ENCODE measurements at regions not wholly inside any gene's neighbourhood (a gene's known extent, or its start where the extent isn't known, plus 50 kb on each side); places are given as distances from the start of the nearest gene placed in this dataset.
"Not testable (repeated sequence)": the region's sequence is repeated elsewhere in the genome, so short reads cannot be mapped to it uniquely, and the experiment has no call there.

- H3K27ac ChIP-seq; H3K4me3 ChIP-seq; H3K4me1 ChIP-seq (replicated peaks in 1 of 2); ATAC-seq (replicated peaks in 6 of 8); in situ Hi-C loops (cut with MboI; ENCODE audit: low pct_unique_long_range_greater_than_20kb in 2 of 9, low sequenced_read_pairs in 9 of 9, unreplicated experiment in 9 of 9): not testable (repeated sequence)
- no CpG with 5 or more reads among the region's 1 CpG for WGBS, 10 experiments
Measured at GRCh38 chrY:7588176-7588575, 676.6 kb upstream of the AMELY start.

- Histone ChIP-seq H3K27ac (no peak overlapping the region), H3K4me1 (replicated peaks in 1 of 2) (no peaks in the 10 kb centered on the region), H3K4me3 (no peak overlapping the region)
- in situ Hi-C loops (cut with MboI; ENCODE audit: low pct_unique_long_range_greater_than_20kb in 2 of 9, low sequenced_read_pairs in 9 of 9, unreplicated experiment in 9 of 9), result no loop called here
- ATAC-seq (replicated peaks in 6 of 8), result peak in 4 of 8 experiments; percentile 23 to 86 (median 74)
- 0 to 10% methylated on average over 1 to 2 of the region's 4 CpGs; no CpG with 5 or more reads in 8 of the 10 experiments for WGBS, 10 experiments
Measured at GRCh38 chrY:7562541-7562940, 651.0 kb upstream of the AMELY start.

DNA sequence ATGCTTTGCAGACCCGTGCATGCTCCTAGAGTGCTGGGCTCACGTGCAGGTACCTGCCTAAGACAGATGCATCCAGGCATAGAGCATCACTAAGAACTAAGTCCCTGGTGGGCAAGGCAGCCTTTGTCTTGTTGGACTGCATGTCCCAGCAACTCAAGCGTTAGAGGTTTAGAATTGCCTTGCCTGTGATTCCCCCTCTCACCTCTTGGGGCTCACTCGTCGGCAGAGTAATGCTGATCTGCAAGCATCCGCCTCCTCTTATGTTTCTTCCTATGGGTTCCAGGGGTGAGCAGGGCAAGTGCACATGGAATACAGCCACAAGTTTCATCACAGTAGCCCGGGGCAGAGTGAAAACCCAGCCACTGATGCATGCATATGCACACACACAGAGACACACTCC, 646.1 kb upstream of the AMELY start:
- ATAC-seq (replicated peaks in 6 of 8), result peak in 1 of 8 experiments; percentile 47
- no peak overlapping the region for H3K27ac ChIP-seq
- WGBS, 10 experiments, result no CpG with 5 or more reads among the region's 7 CpGs
- H3K4me3 ChIP-seq, result no peak overlapping the region
- in situ Hi-C loops (cut with MboI; ENCODE audit: low pct_unique_long_range_greater_than_20kb in 2 of 9, low sequenced_read_pairs in 9 of 9, unreplicated experiment in 9 of 9), result no loop called here
- no peaks in the 10 kb centered on the region for H3K4me1 ChIP-seq (replicated peaks in 1 of 2)

GRCh38 chrY:7555006-7555405, 643.5 kb upstream of the AMELY start:
- H3K4me3 ChIP-seq, result no peak overlapping the region
- H3K4me1 ChIP-seq (replicated peaks in 1 of 2), result no peaks in the 10 kb centered on the region
- in situ Hi-C loops (cut with MboI; ENCODE audit: low pct_unique_long_range_greater_than_20kb in 2 of 9, low sequenced_read_pairs in 9 of 9, unreplicated experiment in 9 of 9), result no loop called here
- no CpG with 5 or more reads among the region's 6 CpGs for WGBS, 10 experiments
- H3K27ac ChIP-seq, result no peak overlapping the region
- ATAC-seq (replicated peaks in 6 of 8), result no peak

GRCh38 chrY:7545060-7545459, 633.5 kb upstream of the AMELY start:
- in situ Hi-C loops (cut with MboI; ENCODE audit: low pct_unique_long_range_greater_than_20kb in 2 of 9, low sequenced_read_pairs in 9 of 9, unreplicated experiment in 9 of 9), result no loop called here
- no peak for ATAC-seq (replicated peaks in 6 of 8)
- WGBS, 10 experiments, result 80% methylated on average over 1 of the region's 1 CpG; no CpG with 5 or more reads in 9 of the 10 experiments

DNA sequence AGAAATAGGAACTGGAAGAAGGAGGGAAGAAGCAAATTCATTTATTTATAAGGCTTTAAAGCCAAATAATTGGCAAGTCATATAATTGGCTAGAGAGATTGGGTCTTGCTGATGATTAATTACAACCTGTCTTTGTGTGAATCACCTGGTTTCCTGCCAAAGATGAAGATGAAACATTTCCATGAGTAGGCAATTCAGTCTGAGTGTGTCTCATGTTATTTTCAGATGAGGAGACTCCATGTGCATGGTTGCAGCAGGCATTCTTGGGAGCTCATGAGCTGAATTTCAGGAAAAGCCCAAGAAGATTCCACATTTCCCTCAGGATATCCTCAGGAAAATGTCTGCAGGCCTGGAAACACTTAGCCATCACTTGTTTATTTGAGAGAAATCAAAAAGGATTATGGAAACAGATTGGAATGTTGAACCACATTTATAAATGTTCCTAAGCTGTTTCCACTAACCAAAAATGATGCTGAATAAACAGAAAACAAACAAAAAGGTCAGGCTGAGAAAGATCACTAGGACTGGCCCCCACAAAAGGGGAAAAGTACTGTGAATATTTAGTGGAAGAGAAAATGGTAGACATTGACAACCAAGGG, 632.7 kb upstream of the AMELY start:
- no peak for ATAC-seq (replicated peaks in 6 of 8)
- H3K4me3 ChIP-seq, result no peak overlapping the region
- no peaks in the 10 kb centered on the region for H3K4me1 ChIP-seq (replicated peaks in 1 of 2)
- no peak overlapping the region for H3K27ac ChIP-seq
- in situ Hi-C loops (cut with MboI; ENCODE audit: low pct_unique_long_range_greater_than_20kb in 2 of 9, low sequenced_read_pairs in 9 of 9, unreplicated experiment in 9 of 9), result no loop called here

More at GRCh38 chrY:7545060-7545459, 633.5 kb upstream of the AMELY start:
- no peaks in the 10 kb centered on the region for H3K4me1 ChIP-seq (replicated peaks in 1 of 2)
- H3K27ac ChIP-seq, result no peak overlapping the region
- no peak overlapping the region for H3K4me3 ChIP-seq

- Histone ChIP-seq H3K4me3 (no peak overlapping the region), H3K4me1 (replicated peaks in 1 of 2) (no peaks in the 10 kb centered on the region), H3K27ac (no peak overlapping the region)
- in situ Hi-C loops (cut with MboI; ENCODE audit: low pct_unique_long_range_greater_than_20kb in 2 of 9, low sequenced_read_pairs in 9 of 9, unreplicated experiment in 9 of 9), result no loop called here
- ATAC-seq (replicated peaks in 6 of 8), result no peak
Measured at GRCh38 chrY:7543506-7543905, 632.0 kb upstream of the AMELY start.

DNA sequence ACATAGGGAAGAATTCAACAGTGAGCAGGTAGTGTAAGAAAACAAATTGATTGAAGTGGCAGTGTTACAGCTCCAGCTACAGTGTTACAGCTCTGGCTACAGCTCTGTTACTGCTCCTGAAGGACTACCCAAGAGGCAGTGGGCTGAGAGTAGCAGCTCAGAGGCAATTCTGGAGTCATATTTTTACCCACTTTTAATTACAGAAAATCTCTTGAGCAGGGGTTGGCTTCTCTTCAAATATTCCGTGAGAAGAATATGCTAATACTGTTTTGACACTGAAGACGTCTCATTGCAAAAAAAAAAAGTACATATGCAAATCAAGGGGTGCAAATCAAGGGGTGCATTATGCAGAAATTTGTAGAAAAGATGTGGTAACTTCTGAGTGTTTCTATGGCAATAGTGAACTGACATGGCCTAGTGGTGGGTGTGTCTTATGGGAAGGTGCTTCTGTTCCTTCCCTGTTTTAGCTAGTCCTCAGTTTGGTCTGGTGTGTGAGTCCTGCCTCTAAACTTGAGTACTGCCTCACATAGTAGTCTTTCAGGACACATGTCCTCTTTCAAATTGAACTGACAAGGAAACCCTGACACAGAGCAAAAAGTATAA, 630.8 kb upstream of the AMELY start:
- Histone ChIP-seq H3K4me1 (replicated peaks in 1 of 2) (no peaks in the 10 kb centered on the region), H3K4me3 (no peak overlapping the region), H3K27ac (no peak overlapping the region)
- 0 to 8% methylated on average over 1 to 2 of the region's 2 CpGs; no CpG with 5 or more reads in 8 of the 10 experiments for WGBS, 10 experiments
- in situ Hi-C loops (cut with MboI; ENCODE audit: low pct_unique_long_range_greater_than_20kb in 2 of 9, low sequenced_read_pairs in 9 of 9, unreplicated experiment in 9 of 9), result no loop called here
- peak in 3 of 8 experiments; percentile 95 to 97 (median 96) for ATAC-seq (replicated peaks in 6 of 8)

DNA sequence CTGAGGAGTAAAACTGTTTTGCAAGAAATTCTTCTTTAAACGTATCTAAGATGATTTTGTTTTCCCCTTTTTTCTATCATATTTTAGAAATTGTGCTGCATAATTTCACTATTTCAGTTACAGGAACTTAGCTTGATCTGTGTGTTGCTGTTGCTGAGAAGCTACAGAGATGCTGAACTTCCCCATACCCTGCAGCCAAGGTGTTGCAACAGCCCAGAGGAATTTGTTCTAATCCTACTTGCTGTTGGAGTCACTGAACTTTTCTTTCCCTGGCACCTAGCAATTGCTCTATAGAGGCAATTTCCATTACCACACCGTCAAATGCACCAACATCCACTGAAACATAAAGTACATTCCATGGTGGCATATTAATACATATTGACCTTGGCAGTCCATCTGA, 617.8 kb upstream of the AMELY start:
- 0 to 86% (median 30%) methylated on average over 1 to 2 of the region's 2 CpGs; no CpG with 5 or more reads in 6 of the 10 experiments for WGBS, 10 experiments
- no peaks in the 10 kb centered on the region for H3K4me1 ChIP-seq (replicated peaks in 1 of 2)
- in situ Hi-C loops (cut with MboI; ENCODE audit: low pct_unique_long_range_greater_than_20kb in 2 of 9, low sequenced_read_pairs in 9 of 9, unreplicated experiment in 9 of 9), result no loop called here
- no peak overlapping the region for H3K4me3 ChIP-seq
- ATAC-seq (replicated peaks in 6 of 8), result peak in 2 of 8 experiments; percentile 15 to 38
- H3K27ac ChIP-seq, result no peak overlapping the region

DNA sequence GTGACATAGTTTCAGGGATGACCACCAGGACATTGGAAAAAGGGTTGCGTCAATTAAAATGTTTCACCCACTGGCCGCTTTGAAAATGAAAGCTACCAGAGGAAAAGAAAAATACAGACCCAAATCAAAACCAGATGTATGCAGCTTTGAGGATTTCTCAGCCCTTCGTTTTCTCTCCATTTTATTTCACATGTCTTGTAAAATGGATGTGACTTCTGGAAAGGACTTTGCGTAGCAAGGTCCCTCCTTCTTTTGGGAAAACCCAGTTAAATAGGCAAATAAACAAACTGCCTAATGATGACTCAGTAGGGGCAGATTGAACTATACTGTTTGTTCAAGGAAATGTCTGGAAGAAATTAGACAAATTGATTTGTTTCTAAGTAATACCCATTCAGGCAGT, 616.0 kb upstream of the AMELY start:
- H3K27ac ChIP-seq; H3K4me3 ChIP-seq; H3K4me1 ChIP-seq (replicated peaks in 1 of 2); in situ Hi-C loops (cut with MboI; ENCODE audit: low pct_unique_long_range_greater_than_20kb in 2 of 9, low sequenced_read_pairs in 9 of 9, unreplicated experiment in 9 of 9): not testable (repeated sequence)
- peak in 5 of 8 experiments; percentile 36 to 98 (median 89) for ATAC-seq (replicated peaks in 6 of 8)
- WGBS, 10 experiments, result 31 to 100% (median 71%) methylated on average over 1 to 4 of the region's 4 CpGs; no CpG with 5 or more reads in 7 of the 10 experiments

DNA sequence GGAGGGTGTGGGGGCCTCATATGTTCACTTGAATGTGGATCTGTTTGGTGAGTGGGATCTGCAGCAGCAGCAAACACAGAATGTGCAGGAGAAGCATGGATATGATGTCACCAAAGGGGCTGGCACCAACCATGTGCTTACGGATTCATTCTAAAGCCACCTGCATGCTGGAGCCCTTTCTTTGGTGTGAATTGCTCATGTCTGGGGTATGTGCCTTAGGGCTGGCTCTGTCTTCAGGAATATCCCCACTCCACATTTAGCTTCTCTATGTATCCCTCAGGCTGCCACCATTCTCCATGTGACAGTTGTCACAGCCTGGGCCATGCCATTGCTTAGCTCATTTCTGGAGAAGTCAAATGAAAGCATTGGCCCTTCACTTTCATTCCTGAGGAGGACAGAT, 606.8 kb upstream of the AMELY start:
- Histone ChIP-seq H3K27ac (no peak overlapping the region), H3K4me1 (replicated peaks in 1 of 2) (no peaks in the 10 kb centered on the region), H3K4me3 (no peak overlapping the region)
- no peak for ATAC-seq (replicated peaks in 6 of 8)
- in situ Hi-C loops (cut with MboI; ENCODE audit: low pct_unique_long_range_greater_than_20kb in 2 of 9, low sequenced_read_pairs in 9 of 9, unreplicated experiment in 9 of 9), result no loop called here
- no CpG with 5 or more reads among the region's 1 CpG for WGBS, 10 experiments

DNA sequence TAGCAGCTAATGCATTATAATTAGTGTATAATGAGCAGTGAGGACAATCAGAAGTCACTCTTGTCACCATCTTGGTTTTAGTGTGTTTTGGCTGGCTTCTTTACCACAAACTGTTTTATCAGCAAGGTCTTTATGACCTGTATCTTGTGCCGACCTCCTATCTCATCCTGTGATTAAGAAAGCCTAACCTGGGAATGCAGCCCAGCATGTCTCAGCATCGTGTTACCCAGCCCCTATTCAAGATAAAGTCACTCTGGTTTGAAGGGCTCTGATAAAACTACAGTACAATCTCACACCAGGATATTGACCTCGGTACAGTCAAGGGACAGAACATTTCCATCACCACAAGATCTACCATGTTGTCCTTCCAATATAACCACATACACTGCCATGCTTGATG, 604.7 kb upstream of the AMELY start:
- WGBS, 10 experiments, result no CpG with 5 or more reads among the region's 3 CpGs
- H3K4me1 ChIP-seq (replicated peaks in 1 of 2), result no peaks in the 10 kb centered on the region
- H3K4me3 ChIP-seq, result no peak overlapping the region
- no peak overlapping the region for H3K27ac ChIP-seq
- in situ Hi-C loops (cut with MboI; ENCODE audit: low pct_unique_long_range_greater_than_20kb in 2 of 9, low sequenced_read_pairs in 9 of 9, unreplicated experiment in 9 of 9), result no loop called here
- ATAC-seq (replicated peaks in 6 of 8), result no peak

DNA sequence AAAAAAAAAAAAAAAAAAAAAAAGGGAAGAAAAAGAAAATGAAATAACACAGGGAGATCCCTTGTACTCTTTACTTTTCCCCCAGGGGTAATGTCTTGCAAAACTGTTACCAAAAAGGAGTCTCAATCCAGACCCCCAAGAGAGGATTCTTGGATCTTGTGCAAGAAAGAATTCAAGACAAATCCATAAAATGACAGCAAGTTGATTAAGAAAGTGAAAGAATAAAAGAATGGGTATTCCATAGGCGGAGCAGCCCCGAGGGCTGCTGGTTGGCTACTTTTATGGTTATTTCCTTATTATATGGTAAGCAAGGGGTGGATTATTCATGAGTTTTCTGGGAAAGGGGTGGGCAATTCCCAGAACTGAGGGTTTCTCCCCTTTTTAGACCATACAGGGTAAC, 604.3 kb upstream of the AMELY start:
- Histone ChIP-seq H3K4me1 (replicated peaks in 1 of 2) (no peaks in the 10 kb centered on the region), H3K27ac (no peak overlapping the region), H3K4me3 (no peak overlapping the region)
- 100% methylated on average over 1 of the region's 2 CpGs; no CpG with 5 or more reads in 8 of the 10 experiments for WGBS, 10 experiments
- ATAC-seq (replicated peaks in 6 of 8), result peak in 3 of 8 experiments; percentile 41 to 61 (median 44)
- in situ Hi-C loops (cut with MboI; ENCODE audit: low pct_unique_long_range_greater_than_20kb in 2 of 9, low sequenced_read_pairs in 9 of 9, unreplicated experiment in 9 of 9), result no loop called here

GRCh38 chrY:7502896-7503295, 591.3 kb upstream of the AMELY start:
- in situ Hi-C loops (cut with MboI; ENCODE audit: low pct_unique_long_range_greater_than_20kb in 2 of 9, low sequenced_read_pairs in 9 of 9, unreplicated experiment in 9 of 9), result no loop called here
- no CpG with 5 or more reads among the region's 5 CpGs for WGBS, 10 experiments
- no peak overlapping the region for H3K4me3 ChIP-seq
- H3K27ac ChIP-seq, result no peak overlapping the region
- no peak for ATAC-seq (replicated peaks in 6 of 8)
- H3K4me1 ChIP-seq (replicated peaks in 1 of 2), result no peaks in the 10 kb centered on the region

All from motor neuron (in vitro differentiated cells).